Esophagus muscularis mucosa (tissue), 3 donors: ENCODE measurements at regions not wholly inside any gene's neighbourhood (a gene's known extent, or its start where the extent isn't known, plus 50 kb on each side); places are given as distances from the start of the nearest gene placed in this dataset.

Experiments
- CTCF ChIP-seq, 3 experiments: fragments of 200-600 bp in 2 of 3; fragments of 450-650 bp in 1 of 3; sonication (generic) in 2 of 3; IDR thresholded peaks; one replicate each; pipeline ENCODE4 v1.5.1; 2017 to 2019; ENCODE audit warnings: antibody characterized with exemption in 3 of 3, mild to moderate bottlenecking in 2 of 3, moderate library complexity in 1 of 3
- POLR2AphosphoS5 ChIP-seq, 2 donors: sonication (generic); formaldehyde crosslinking; IDR thresholded peaks; one replicate each; pipeline ENCODE4 v1.6.1; 2017; ENCODE audit warnings: antibody characterized with exemption in 2 of 2

- TF ChIP-seq CTCF (IDR thresholded peaks at IDR 0.05) (no peak), POLR2AphosphoS5 (IDR thresholded peaks at IDR 0.05) (no peak)
Observed at GRCh38 chr12:98403936-98404335, 111.5 kb upstream of the TMPO start.
